ENCODE measurements at regions not wholly inside any gene's neighbourhood (a gene's known extent, or its start where the extent isn't known, plus 50 kb on each side); places are given as distances from the start of the nearest gene placed in this dataset.

DNA sequence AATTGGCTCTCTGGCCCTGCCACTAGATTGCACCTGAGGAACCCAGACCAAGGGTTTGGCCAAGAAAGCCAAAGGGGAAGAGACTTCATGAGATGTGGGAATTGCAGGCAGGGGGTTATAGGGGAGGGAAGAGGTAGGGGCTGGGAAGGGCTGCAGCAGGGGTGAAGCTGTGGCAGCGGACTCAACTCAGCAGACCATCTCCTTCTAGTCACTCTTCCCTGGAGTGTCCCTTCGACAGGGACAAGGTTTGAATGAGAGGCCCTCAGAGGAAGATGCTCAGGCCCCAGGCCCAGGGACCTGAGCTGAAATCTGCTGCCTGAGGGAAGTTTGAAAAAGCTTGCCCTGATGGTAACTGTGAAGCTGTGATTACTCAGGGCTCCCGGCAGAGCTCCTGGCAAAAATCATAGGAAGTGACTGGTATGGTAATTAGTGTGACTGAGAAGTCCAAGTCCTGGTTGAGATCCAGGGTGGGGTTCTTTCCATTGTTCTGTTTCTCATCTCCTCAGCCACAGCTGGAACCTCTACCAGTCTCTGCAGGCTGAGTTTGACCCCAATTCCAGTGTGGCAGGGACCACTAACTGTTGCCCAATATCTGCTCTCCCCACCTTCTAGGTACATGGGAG is 300.9 kb downstream of the CYP26B1 start:
- no peak overlapping the region for H3K4me3 Mint-ChIP-seq (ENCODE audit: unreplicated experiment)
- no peak for TF ChIP-seq CTCF (IDR thresholded peaks at IDR 0.05; ENCODE audit: partially characterized antibody, unreplicated experiment)
- no peaks in the 10 kb centered on the region for H3K4me1 Mint-ChIP-seq (ENCODE audit: low read depth, unreplicated experiment)
- no peaks in the 10 kb centered on the region for H3K9me3 Mint-ChIP-seq (ENCODE audit: unreplicated experiment)
- peaks cover 5% of the 10 kb centered on the region for H3K27me3 Mint-ChIP-seq (ENCODE audit: unreplicated experiment)
- DNase-seq, result no peak
- no peak overlapping the region for H3K27ac Mint-ChIP-seq (ENCODE audit: unreplicated experiment)
- peaks cover 4% of the 10 kb centered on the region for H3K36me3 Mint-ChIP-seq (ENCODE audit: unreplicated experiment)

- TF ChIP-seq CTCF (IDR thresholded peaks at IDR 0.05; ENCODE audit: partially characterized antibody, unreplicated experiment), result no peak
- Mint-ChIP-seq H3K27me3 (ENCODE audit: unreplicated experiment) (peaks cover 8% of the 10 kb centered on the region), H3K36me3 (ENCODE audit: unreplicated experiment) (peaks cover 8% of the 10 kb centered on the region), H3K4me3 (ENCODE audit: unreplicated experiment) (no peak overlapping the region), H3K27ac (ENCODE audit: unreplicated experiment) (no peak overlapping the region), H3K9me3 (ENCODE audit: unreplicated experiment) (peaks cover 1% of the 10 kb centered on the region), H3K4me1 (ENCODE audit: low read depth, unreplicated experiment) (no peaks in the 10 kb centered on the region)
- no peak for DNase-seq
Measured at GRCh38 chr2:71846072-71846471, 301.6 kb downstream of the CYP26B1 start.

GRCh38 chr2:71844967-71845366 is 302.7 kb downstream of the CYP26B1 start:
- H3K27ac Mint-ChIP-seq (ENCODE audit: unreplicated experiment), result no peak overlapping the region
- H3K4me1 Mint-ChIP-seq (ENCODE audit: low read depth, unreplicated experiment), result no peaks in the 10 kb centered on the region
- H3K4me3 Mint-ChIP-seq (ENCODE audit: unreplicated experiment), result no peak overlapping the region
- no peak for TF ChIP-seq CTCF (IDR thresholded peaks at IDR 0.05; ENCODE audit: partially characterized antibody, unreplicated experiment)
- no peak for DNase-seq
- peaks cover 8% of the 10 kb centered on the region for H3K27me3 Mint-ChIP-seq (ENCODE audit: unreplicated experiment)
- H3K36me3 Mint-ChIP-seq (ENCODE audit: unreplicated experiment), result peaks cover 12% of the 10 kb centered on the region
- H3K9me3 Mint-ChIP-seq (ENCODE audit: unreplicated experiment), result peaks cover 1% of the 10 kb centered on the region

DNA sequence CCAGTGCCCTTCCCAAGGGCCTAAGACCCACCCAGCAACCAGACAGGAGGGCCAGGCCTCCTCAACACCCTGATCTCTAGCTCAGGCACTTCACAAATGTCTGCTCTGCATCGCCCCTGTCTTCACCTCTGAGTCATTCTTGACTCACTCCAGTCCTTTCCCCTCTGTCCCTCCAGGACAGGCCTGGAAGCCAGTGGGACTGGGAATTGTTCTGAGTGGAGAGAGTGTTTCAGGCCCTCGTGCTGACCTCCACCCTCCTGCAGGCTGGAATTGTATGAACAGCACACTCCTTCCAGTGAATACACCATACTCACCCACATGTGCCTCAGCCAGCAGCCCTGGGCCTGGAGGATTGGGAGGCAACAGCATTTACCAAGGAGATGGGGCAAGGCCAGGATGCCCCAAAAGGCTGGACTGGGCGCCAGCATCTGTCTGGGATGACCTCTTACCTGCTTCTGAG is 304.2 kb downstream of the CYP26B1 start:
- peaks cover 8% of the 10 kb centered on the region for H3K27me3 Mint-ChIP-seq (ENCODE audit: unreplicated experiment)
- TF ChIP-seq CTCF (IDR thresholded peaks at IDR 0.05; ENCODE audit: partially characterized antibody, unreplicated experiment), result no peak
- H3K4me1 Mint-ChIP-seq (ENCODE audit: low read depth, unreplicated experiment), result no peaks in the 10 kb centered on the region
- no peak overlapping the region for H3K4me3 Mint-ChIP-seq (ENCODE audit: unreplicated experiment)
- H3K36me3 Mint-ChIP-seq (ENCODE audit: unreplicated experiment), result peaks cover 14% of the 10 kb centered on the region
- no peak overlapping the region for H3K27ac Mint-ChIP-seq (ENCODE audit: unreplicated experiment)
- H3K9me3 Mint-ChIP-seq (ENCODE audit: unreplicated experiment), result peaks cover 1% of the 10 kb centered on the region
- no peak for DNase-seq

- no peak for TF ChIP-seq CTCF (IDR thresholded peaks at IDR 0.05; ENCODE audit: partially characterized antibody, unreplicated experiment)
- peaks cover 14% of the 10 kb centered on the region for H3K36me3 Mint-ChIP-seq (ENCODE audit: unreplicated experiment)
- H3K4me1 Mint-ChIP-seq (ENCODE audit: low read depth, unreplicated experiment), result no peaks in the 10 kb centered on the region
- H3K27ac Mint-ChIP-seq (ENCODE audit: unreplicated experiment), result no peak overlapping the region
- peaks cover 8% of the 10 kb centered on the region for H3K27me3 Mint-ChIP-seq (ENCODE audit: unreplicated experiment)
- H3K9me3 Mint-ChIP-seq (ENCODE audit: unreplicated experiment), result peaks cover 1% of the 10 kb centered on the region
- no peak overlapping the region for H3K4me3 Mint-ChIP-seq (ENCODE audit: unreplicated experiment)
- DNase-seq, result no peak
Measured at GRCh38 chr2:71842744-71843143, 304.9 kb downstream of the CYP26B1 start.
